Astrocyte (in vitro differentiated cells and primary cell): ENCODE measurements at regions not wholly inside any gene's neighbourhood (a gene's known extent, or its start where the extent isn't known, plus 50 kb on each side); places are given as distances from the start of the nearest gene placed in this dataset.

Source experiments
- DNase-seq: peaks from one replicate; pipeline ENCODE4 v3.0.0-alpha.2; 2010; ENCODE audit warnings: low read depth
- FAIRE-seq: peaks from 2 replicates; lab custom pipeline; 2011; peaks lifted over from hg19 to GRCh38; lab: Jason Lieb, UNC
- H2AFZ ChIP-seq: 2 replicates; pipeline ENCODE4 v1.6.0; 2012; ENCODE audit warnings: low read depth, low read length, inconsistent platforms
- H3K27ac ChIP-seq: 2 replicates; pipeline ENCODE4 v1.5.1; 2011; ENCODE audit warnings: low read depth, low read length, inconsistent platforms
- H3K27me3 ChIP-seq: 2 replicates; pipeline ENCODE4 v1.6.0; 2011; ENCODE audit warnings: low read length, inconsistent platforms; ENCODE audit not compliant: insufficient read depth
- H3K36me3 ChIP-seq: 2 replicates; pipeline ENCODE4 v1.5.1; 2011; ENCODE audit warnings: low read length, inconsistent platforms; ENCODE audit not compliant: insufficient read depth
- H3K4me1 ChIP-seq: 2 replicates; pipeline ENCODE4 v1.5.1; 2011; ENCODE audit warnings: low read length, inconsistent platforms; ENCODE audit not compliant: insufficient read depth
- H3K4me2 ChIP-seq: 2 replicates; pipeline ENCODE4 v1.6.0; 2012; ENCODE audit warnings: low read length, inconsistent platforms
- H3K4me3 ChIP-seq: 2 replicates; pipeline ENCODE4 v1.5.1; 2011; ENCODE audit warnings: low read depth, mild to moderate bottlenecking, low read length, inconsistent platforms; ENCODE audit not compliant: insufficient read depth
- H3K79me2 ChIP-seq: 2 replicates; pipeline ENCODE4 v1.6.0; 2012; ENCODE audit warnings: mild to moderate bottlenecking, low read length, inconsistent platforms; ENCODE audit not compliant: insufficient read depth
- H3K9ac ChIP-seq: 2 replicates; pipeline ENCODE4 v1.6.0; 2012; ENCODE audit warnings: mild to moderate bottlenecking, low read length, inconsistent platforms
- H3K9me3 ChIP-seq: 2 replicates; pipeline ENCODE4 v1.5.1; 2012; ENCODE audit warnings: low read depth, mild to moderate bottlenecking, low read length, inconsistent platforms; ENCODE audit not compliant: insufficient read depth
- H4K20me1 ChIP-seq: 2 replicates; pipeline ENCODE4 v1.6.0; 2012; ENCODE audit warnings: low read length, inconsistent platforms; ENCODE audit not compliant: insufficient read depth
- H3K27ac Mint-ChIP-seq: one replicate; pipeline ENCODE4 v1.8.0; 2021; ENCODE audit warnings: mild to moderate bottlenecking, mixed read lengths; ENCODE audit not compliant: unreplicated experiment
- H3K27me3 Mint-ChIP-seq: one replicate; pipeline ENCODE4 v1.8.0; 2021; ENCODE audit warnings: low read depth, mixed read lengths; ENCODE audit not compliant: unreplicated experiment
- H3K36me3 Mint-ChIP-seq: one replicate; pipeline ENCODE4 v1.8.0; 2021; ENCODE audit warnings: low read depth, mixed read lengths; ENCODE audit not compliant: unreplicated experiment
- H3K4me1 Mint-ChIP-seq: one replicate; pipeline ENCODE4 v1.8.0; 2021; ENCODE audit warnings: low read depth, mixed read lengths; ENCODE audit not compliant: unreplicated experiment
- H3K4me3 Mint-ChIP-seq: one replicate; pipeline ENCODE4 v1.8.0; 2021; ENCODE audit warnings: mild to moderate bottlenecking, moderate library complexity, mixed read lengths; ENCODE audit not compliant: unreplicated experiment
- H3K9me3 Mint-ChIP-seq: one replicate; pipeline ENCODE4 v1.8.0; 2021; ENCODE audit warnings: mild to moderate bottlenecking, mixed read lengths; ENCODE audit not compliant: unreplicated experiment
- EZH2 ChIP-seq: IDR thresholded peaks from 2 replicates; pipeline ENCODE4 v1.6.1; 2012; ENCODE audit warnings: mild to moderate bottlenecking, low read length, inconsistent platforms; ENCODE audit not compliant: insufficient read depth
- TF ChIP-seq, protein P1 (sequence below): IDR thresholded peaks from 2 replicates; pipeline ENCODE4 v1.5.1; 2011; ENCODE audit warnings: low read depth, mild to moderate bottlenecking, inconsistent platforms, low read length, moderate library complexity; ENCODE audit not compliant: insufficient read depth

DNA sequence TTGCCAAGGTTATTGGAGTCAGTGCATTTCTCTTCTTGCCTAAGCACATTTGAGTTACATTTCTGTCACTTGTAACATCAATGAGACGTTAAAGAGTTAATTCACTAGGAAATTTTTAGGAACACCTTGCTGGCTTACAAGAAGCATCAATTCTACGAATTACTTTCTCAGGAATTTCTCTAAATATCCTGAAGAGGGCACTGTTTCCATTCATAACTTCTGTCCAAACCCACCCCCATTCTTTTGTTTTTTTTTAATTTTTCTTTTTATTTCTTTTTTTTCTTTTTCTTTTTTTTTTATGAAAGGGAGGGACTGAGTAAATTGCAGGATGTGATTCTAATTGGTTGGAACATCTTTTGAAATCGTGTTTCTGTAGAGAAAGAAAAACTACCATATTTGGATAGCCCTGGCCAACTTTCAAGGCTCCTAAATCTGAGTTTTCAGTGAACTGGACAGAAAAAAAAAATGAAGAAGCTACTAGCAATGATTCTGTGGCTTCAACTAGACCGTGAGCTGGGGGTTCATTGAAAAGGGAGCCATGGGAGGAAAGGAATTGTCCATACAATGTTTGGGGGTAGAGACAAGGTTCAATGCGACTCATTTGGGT lies 285.3 kb downstream of the DAD1 start:
- Mint-ChIP-seq H3K27me3 (peaks cover 3% of the 10 kb centered on the region), H3K27ac (peak overlapping the region; percentile 9), H3K4me3 (no peak overlapping the region), H3K4me1 (peaks cover 11% of the 10 kb centered on the region), H3K36me3 (no peaks in the 10 kb centered on the region), H3K9me3 (no peaks in the 10 kb centered on the region)
- Histone ChIP-seq H3K9ac (no peak overlapping the region), H3K27ac (no peak overlapping the region), H3K4me3 (no peak overlapping the region), H3K4me1 (no peaks in the 10 kb centered on the region), H3K27me3 (peaks cover 7% of the 10 kb centered on the region), H3K36me3 (no peaks in the 10 kb centered on the region), H3K79me2 (no peaks in the 10 kb centered on the region), H3K9me3 (no peaks in the 10 kb centered on the region), H4K20me1 (no peaks in the 10 kb centered on the region), H3K4me2 (no peak overlapping the region), H2AFZ (no peak overlapping the region)
- TF ChIP-seq, protein P1, sequence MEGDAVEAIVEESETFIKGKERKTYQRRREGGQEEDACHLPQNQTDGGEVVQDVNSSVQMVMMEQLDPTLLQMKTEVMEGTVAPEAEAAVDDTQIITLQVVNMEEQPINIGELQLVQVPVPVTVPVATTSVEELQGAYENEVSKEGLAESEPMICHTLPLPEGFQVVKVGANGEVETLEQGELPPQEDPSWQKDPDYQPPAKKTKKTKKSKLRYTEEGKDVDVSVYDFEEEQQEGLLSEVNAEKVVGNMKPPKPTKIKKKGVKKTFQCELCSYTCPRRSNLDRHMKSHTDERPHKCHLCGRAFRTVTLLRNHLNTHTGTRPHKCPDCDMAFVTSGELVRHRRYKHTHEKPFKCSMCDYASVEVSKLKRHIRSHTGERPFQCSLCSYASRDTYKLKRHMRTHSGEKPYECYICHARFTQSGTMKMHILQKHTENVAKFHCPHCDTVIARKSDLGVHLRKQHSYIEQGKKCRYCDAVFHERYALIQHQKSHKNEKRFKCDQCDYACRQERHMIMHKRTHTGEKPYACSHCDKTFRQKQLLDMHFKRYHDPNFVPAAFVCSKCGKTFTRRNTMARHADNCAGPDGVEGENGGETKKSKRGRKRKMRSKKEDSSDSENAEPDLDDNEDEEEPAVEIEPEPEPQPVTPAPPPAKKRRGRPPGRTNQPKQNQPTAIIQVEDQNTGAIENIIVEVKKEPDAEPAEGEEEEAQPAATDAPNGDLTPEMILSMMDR: peak; percentile 55
- no peak for TF ChIP-seq EZH2
- DNase-seq (no peak), FAIRE-seq (no peak)

- Mint-ChIP-seq H3K4me3 (no peak overlapping the region), H3K36me3 (no peaks in the 10 kb centered on the region), H3K4me1 (peaks cover 26% of the 10 kb centered on the region), H3K9me3 (no peaks in the 10 kb centered on the region), H3K27me3 (peaks cover 3% of the 10 kb centered on the region), H3K27ac (no peak overlapping the region)
- peak overlapping the region; percentile 44 for H3K4me2 ChIP-seq
- H3K4me3 ChIP-seq: no peak overlapping the region
- peak; percentile 51 for DNase-seq
- H3K9ac ChIP-seq: no peak overlapping the region
- H3K27me3 ChIP-seq: peaks cover 2% of the 10 kb centered on the region
- H2AFZ ChIP-seq: no peak overlapping the region
- no peaks in the 10 kb centered on the region for H3K79me2 ChIP-seq
- H3K36me3 ChIP-seq: no peaks in the 10 kb centered on the region
- FAIRE-seq: no peak
- TF ChIP-seq, protein P1: no peak
- no peak for TF ChIP-seq EZH2
- H3K27ac ChIP-seq: peak overlapping the region; percentile 7
- H4K20me1 ChIP-seq: no peaks in the 10 kb centered on the region
- peaks cover 6% of the 10 kb centered on the region for H3K4me1 ChIP-seq
- no peaks in the 10 kb centered on the region for H3K9me3 ChIP-seq
Observed at GRCh38 chr14:22300646-22301045, 288.4 kb downstream of the DAD1 start.

DNA sequence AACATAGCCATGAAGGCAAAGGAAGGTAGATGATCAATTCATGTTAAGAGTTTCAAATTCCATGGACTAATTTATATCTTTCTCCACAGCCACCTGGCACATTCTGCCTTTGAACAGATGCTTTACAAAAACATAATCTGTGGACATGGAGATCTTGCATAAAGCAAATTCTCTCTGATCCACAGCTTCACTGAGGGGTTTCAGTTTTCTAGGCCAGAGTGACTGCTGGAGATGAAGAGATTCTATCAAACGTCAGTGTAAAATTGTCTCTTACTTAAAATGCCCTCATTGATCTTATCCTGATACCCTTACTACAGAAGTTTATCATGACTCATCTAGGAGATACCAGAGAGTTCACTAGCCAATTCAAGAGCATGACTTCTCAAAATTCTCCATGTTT lies 291.6 kb downstream of the DAD1 start:
- Mint-ChIP-seq H3K9me3 (no peaks in the 10 kb centered on the region), H3K27ac (no peak overlapping the region), H3K36me3 (no peaks in the 10 kb centered on the region), H3K4me3 (no peak overlapping the region), H3K27me3 (peaks cover 3% of the 10 kb centered on the region), H3K4me1 (peaks cover 25% of the 10 kb centered on the region)
- H3K9me3 ChIP-seq: no peaks in the 10 kb centered on the region
- H3K9ac ChIP-seq: no peak overlapping the region
- no peaks in the 10 kb centered on the region for H3K27me3 ChIP-seq
- no peak for FAIRE-seq
- H3K4me3 ChIP-seq: no peak overlapping the region
- H3K36me3 ChIP-seq: no peaks in the 10 kb centered on the region
- no peak overlapping the region for H3K27ac ChIP-seq
- peaks cover 6% of the 10 kb centered on the region for H3K4me1 ChIP-seq
- no peak for DNase-seq
- H4K20me1 ChIP-seq: no peaks in the 10 kb centered on the region
- no peak overlapping the region for H3K4me2 ChIP-seq
- TF ChIP-seq, protein P1: no peak
- TF ChIP-seq EZH2: no peak
- H3K79me2 ChIP-seq: no peaks in the 10 kb centered on the region
- H2AFZ ChIP-seq: no peak overlapping the region
